GM18511 (cell line): ENCODE measurements at regions not wholly inside any gene's neighbourhood (a gene's known extent, or its start where the extent isn't known, plus 50 kb on each side); places are given as distances from the start of the nearest gene placed in this dataset.
"Not testable (repeated sequence)": the region's sequence is repeated elsewhere in the genome, so short reads cannot be mapped to it uniquely, and the experiment has no call there.

ENCODE experiments used
- ATAC-seq: cut with Tn5 transposase; IDR thresholded peaks from one replicate; pipeline ENCODE4 v1.9.1; 2021; ENCODE audit warnings: mild to moderate bottlenecking, moderate library complexity; ENCODE audit not compliant: unreplicated experiment

- not testable (repeated sequence) for ATAC-seq
Measured at GRCh38 chr2:37722971-37723370, 51.5 kb upstream of the CDC42EP3 start.

- no peak for ATAC-seq
Measured at GRCh38 chr2:37730037-37730818, 58.8 kb upstream of the CDC42EP3 start.

GRCh38 chr2:37732412-37732811 is 61.0 kb upstream of the CDC42EP3 start:
- not testable (repeated sequence) for ATAC-seq

GRCh38 chr2:37733251-37733650 is 61.8 kb upstream of the CDC42EP3 start:
- ATAC-seq = no peak

- ATAC-seq = not testable (repeated sequence)
Measured at GRCh38 chr2:37733955-37734354, 62.5 kb upstream of the CDC42EP3 start.

- ATAC-seq = not testable (repeated sequence)
Measured at GRCh38 chr2:37734891-37735523, 63.6 kb upstream of the CDC42EP3 start.

- not testable (repeated sequence) for ATAC-seq
Measured at GRCh38 chr2:37735524-37735910, 64.1 kb upstream of the CDC42EP3 start.

- no peak for ATAC-seq
Measured at GRCh38 chr2:37737507-37737906, 66.1 kb upstream of the CDC42EP3 start.

- ATAC-seq = no peak
Measured at GRCh38 chr2:37738266-37738885, 66.9 kb upstream of the CDC42EP3 start.

- ATAC-seq = no peak
Measured at GRCh38 chr2:37739153-37739552, 67.7 kb upstream of the CDC42EP3 start.

- ATAC-seq = no peak
Measured at GRCh38 chr2:37740164-37740739, 68.8 kb upstream of the CDC42EP3 start.

GRCh38 chr2:37742286-37742685 is 70.8 kb upstream of the CDC42EP3 start:
- ATAC-seq = no peak

GRCh38 chr2:37744010-37744409 is 72.6 kb upstream of the CDC42EP3 start:
- no peak for ATAC-seq

- ATAC-seq = not testable (repeated sequence)
Measured at GRCh38 chr2:37744961-37745360, 73.5 kb upstream of the CDC42EP3 start.

GRCh38 chr2:37746011-37746410 is 74.6 kb upstream of the CDC42EP3 start:
- ATAC-seq = not testable (repeated sequence)

GRCh38 chr2:37746883-37747282 is 75.4 kb upstream of the CDC42EP3 start:
- no peak for ATAC-seq

- ATAC-seq = no peak
Measured at GRCh38 chr2:37748541-37748940, 77.1 kb upstream of the CDC42EP3 start.

GRCh38 chr2:37750286-37750685 is 78.8 kb upstream of the CDC42EP3 start:
- ATAC-seq = not testable (repeated sequence)

- no peak for ATAC-seq
Measured at GRCh38 chr2:37752766-37753165, 81.3 kb upstream of the CDC42EP3 start.

- no peak for ATAC-seq
Measured at GRCh38 chr2:37753758-37754157, 82.3 kb upstream of the CDC42EP3 start.

GRCh38 chr2:37755961-37756559 is 84.6 kb upstream of the CDC42EP3 start:
- not testable (repeated sequence) for ATAC-seq
